Colonic mucosa (tissue), 4 donors: ENCODE measurements at regions not wholly inside any gene's neighbourhood (a gene's known extent, or its start where the extent isn't known, plus 50 kb on each side); places are given as distances from the start of the nearest gene placed in this dataset.

ENCODE experiments used
- DNase-seq: peaks from one replicate; pipeline ENCODE4 v3.0.0-alpha.2; 2020
- H3K27ac ChIP-seq: fragments of 200-600 bp; one replicate; pipeline ENCODE4 v1.8.0; 2021
- H3K27me3 ChIP-seq: fragments of 200-600 bp; one replicate; pipeline ENCODE4 v1.8.0; 2021
- H3K36me3 ChIP-seq: fragments of 200-600 bp; one replicate; pipeline ENCODE4 v1.8.0; 2021
- H3K4me1 ChIP-seq: fragments of 200-600 bp; one replicate; pipeline ENCODE4 v1.8.0; 2021; ENCODE audit warnings: mild to moderate bottlenecking
- H3K4me3 ChIP-seq: fragments of 200-600 bp; one replicate; pipeline ENCODE4 v1.8.0; 2021
- H3K9ac ChIP-seq, 2 donors: one replicate each; pipeline ENCODE4 v1.7.0; 2013; ENCODE audit warnings: control low read depth in 2 of 2, low read depth in 2 of 2, low read length in 2 of 2
- H3K9me3 ChIP-seq: fragments of 200-600 bp; one replicate; pipeline ENCODE4 v1.8.0; 2021
- CTCF ChIP-seq: fragments of 200-600 bp; IDR thresholded peaks from one replicate; pipeline ENCODE4 v1.8.0; 2022; ENCODE audit warnings: antibody characterized with exemption, mild to moderate bottlenecking
- intact Hi-C: fragments of 100-400 bp; cut with DNase I; formaldehyde crosslinking; loops from one replicate; pipeline ENCODE4 v1.14.1; 2022
- donor health status: healthy.
- donor health status: DM: no; HTN: no; CAD: no.
- donor health status: DM: no; HTN: no; CAD: no.

- Histone ChIP-seq H3K4me1 (no peaks in the 10 kb centered on the region), H3K36me3 (no peaks in the 10 kb centered on the region), H3K27ac (no peak overlapping the region), H3K4me3 (no peak overlapping the region), H3K9ac (no peak overlapping the region), H3K9me3 (no peaks in the 10 kb centered on the region), H3K27me3 (no peaks in the 10 kb centered on the region)
- intact Hi-C loops = no loop called here
- no peak for TF ChIP-seq CTCF
- no peak for DNase-seq
These were observed 398.8 kb downstream of the SEC16B start for GRCh38 chr1:177571076-177571475.

- no peaks in the 10 kb centered on the region for H3K27me3 ChIP-seq
- intact Hi-C loops = no loop called here
- H3K9me3 ChIP-seq = no peaks in the 10 kb centered on the region
- H3K4me1 ChIP-seq = no peaks in the 10 kb centered on the region
- DNase-seq = no peak
- H3K36me3 ChIP-seq = no peaks in the 10 kb centered on the region
- H3K4me3 ChIP-seq = no peak overlapping the region
- no peak for TF ChIP-seq CTCF
- no peak overlapping the region for H3K9ac ChIP-seq
- H3K27ac ChIP-seq = no peak overlapping the region
These were observed 398.7 kb downstream of the BRINP2 start for GRCh38 chr1:177569476-177569875.

GRCh38 chr1:177568622-177569021, 397.9 kb downstream of the BRINP2 start:
- Histone ChIP-seq H3K27me3 (no peaks in the 10 kb centered on the region), H3K27ac (no peak overlapping the region), H3K4me3 (no peak overlapping the region), H3K9me3 (no peaks in the 10 kb centered on the region), H3K36me3 (no peaks in the 10 kb centered on the region), H3K4me1 (no peaks in the 10 kb centered on the region), H3K9ac (no peak overlapping the region)
- no peak for DNase-seq
- TF ChIP-seq CTCF = no peak
- intact Hi-C loops = no loop called here

GRCh38 chr1:177567393-177567792, 396.6 kb downstream of the BRINP2 start:
- Histone ChIP-seq H3K27me3 (no peaks in the 10 kb centered on the region), H3K36me3 (no peaks in the 10 kb centered on the region), H3K4me1 (no peaks in the 10 kb centered on the region), H3K27ac (no peak overlapping the region), H3K9me3 (no peaks in the 10 kb centered on the region), H3K9ac (no peak overlapping the region), H3K4me3 (no peak overlapping the region)
- intact Hi-C loops = no loop called here
- no peak for DNase-seq
- no peak for TF ChIP-seq CTCF

- DNase-seq = no peak
- Histone ChIP-seq H3K4me3 (no peak overlapping the region), H3K36me3 (no peaks in the 10 kb centered on the region), H3K9me3 (no peaks in the 10 kb centered on the region), H3K9ac (no peak overlapping the region), H3K27ac (no peak overlapping the region), H3K27me3 (no peaks in the 10 kb centered on the region), H3K4me1 (no peaks in the 10 kb centered on the region)
- no peak for TF ChIP-seq CTCF
- intact Hi-C loops = no loop called here
These were observed 395.7 kb downstream of the BRINP2 start for GRCh38 chr1:177566495-177566894.

- intact Hi-C loops = no loop called here
These were observed 390.7 kb downstream of the BRINP2 start for GRCh38 chr1:177561436-177561835.

More at GRCh38 chr1:177561436-177561835, 390.7 kb downstream of the BRINP2 start:
- no peak overlapping the region for H3K9ac ChIP-seq
- no peak overlapping the region for H3K27ac ChIP-seq
- TF ChIP-seq CTCF = no peak
- H3K4me1 ChIP-seq = no peaks in the 10 kb centered on the region
- H3K9me3 ChIP-seq = no peaks in the 10 kb centered on the region
- H3K4me3 ChIP-seq = no peak overlapping the region
- no peaks in the 10 kb centered on the region for H3K27me3 ChIP-seq
- DNase-seq = no peak
- H3K36me3 ChIP-seq = no peaks in the 10 kb centered on the region
